Ishikawa (cell line): ENCODE measurements at regions not wholly inside any gene's neighbourhood (a gene's known extent, or its start where the extent isn't known, plus 50 kb on each side); places are given as distances from the start of the nearest gene placed in this dataset.

Source experiments
- EP300 ChIP-seq: IDR thresholded peaks from 2 replicates; pipeline ENCODE4 v1.6.1; 2012; ENCODE audit warnings: borderline replicate concordance
- RAD21 ChIP-seq: IDR thresholded peaks from 2 replicates; pipeline ENCODE4 v1.6.1; 2012; ENCODE audit warnings: low read depth
- TF ChIP-seq, protein P1 (sequence below): IDR thresholded peaks from 2 replicates; pipeline ENCODE4 v1.6.1; 2012; ENCODE audit warnings: low read depth, mild to moderate bottlenecking

DNA sequence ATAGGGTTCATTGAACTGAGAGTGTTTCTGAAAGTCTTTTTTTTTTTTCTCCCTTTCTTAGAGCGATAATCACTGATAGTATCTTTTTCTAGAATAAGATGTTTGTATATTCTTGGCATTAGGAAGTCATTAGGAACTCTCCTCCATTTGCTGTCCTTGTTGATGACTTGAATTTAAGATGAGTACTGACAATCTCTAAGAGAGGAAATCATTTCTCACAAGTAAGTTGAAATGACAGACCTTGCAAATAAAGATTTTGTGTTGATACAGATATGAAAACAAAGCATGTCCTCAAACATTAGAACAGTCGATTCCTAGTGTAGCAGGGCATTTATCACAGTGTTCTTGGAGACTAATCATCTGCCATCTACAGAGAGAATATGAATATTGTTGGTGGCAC, 458.4 kb upstream of the SYT1 start:
- TF ChIP-seq EP300 (no peak), RAD21 (no peak)
- TF ChIP-seq, protein P1, sequence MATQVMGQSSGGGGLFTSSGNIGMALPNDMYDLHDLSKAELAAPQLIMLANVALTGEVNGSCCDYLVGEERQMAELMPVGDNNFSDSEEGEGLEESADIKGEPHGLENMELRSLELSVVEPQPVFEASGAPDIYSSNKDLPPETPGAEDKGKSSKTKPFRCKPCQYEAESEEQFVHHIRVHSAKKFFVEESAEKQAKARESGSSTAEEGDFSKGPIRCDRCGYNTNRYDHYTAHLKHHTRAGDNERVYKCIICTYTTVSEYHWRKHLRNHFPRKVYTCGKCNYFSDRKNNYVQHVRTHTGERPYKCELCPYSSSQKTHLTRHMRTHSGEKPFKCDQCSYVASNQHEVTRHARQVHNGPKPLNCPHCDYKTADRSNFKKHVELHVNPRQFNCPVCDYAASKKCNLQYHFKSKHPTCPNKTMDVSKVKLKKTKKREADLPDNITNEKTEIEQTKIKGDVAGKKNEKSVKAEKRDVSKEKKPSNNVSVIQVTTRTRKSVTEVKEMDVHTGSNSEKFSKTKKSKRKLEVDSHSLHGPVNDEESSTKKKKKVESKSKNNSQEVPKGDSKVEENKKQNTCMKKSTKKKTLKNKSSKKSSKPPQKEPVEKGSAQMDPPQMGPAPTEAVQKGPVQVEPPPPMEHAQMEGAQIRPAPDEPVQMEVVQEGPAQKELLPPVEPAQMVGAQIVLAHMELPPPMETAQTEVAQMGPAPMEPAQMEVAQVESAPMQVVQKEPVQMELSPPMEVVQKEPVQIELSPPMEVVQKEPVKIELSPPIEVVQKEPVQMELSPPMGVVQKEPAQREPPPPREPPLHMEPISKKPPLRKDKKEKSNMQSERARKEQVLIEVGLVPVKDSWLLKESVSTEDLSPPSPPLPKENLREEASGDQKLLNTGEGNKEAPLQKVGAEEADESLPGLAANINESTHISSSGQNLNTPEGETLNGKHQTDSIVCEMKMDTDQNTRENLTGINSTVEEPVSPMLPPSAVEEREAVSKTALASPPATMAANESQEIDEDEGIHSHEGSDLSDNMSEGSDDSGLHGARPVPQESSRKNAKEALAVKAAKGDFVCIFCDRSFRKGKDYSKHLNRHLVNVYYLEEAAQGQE, result no peak
